ENCODE measurements at regions not wholly inside any gene's neighbourhood (a gene's known extent, or its start where the extent isn't known, plus 50 kb on each side); places are given as distances from the start of the nearest gene placed in this dataset.

- no peak for DNase-seq
These were observed 907.2 kb downstream of the VRK1 start for GRCh38 chr14:97704316-97704885.

GRCh38 chr14:97705107-97705506, 907.9 kb downstream of the VRK1 start:
- DNase-seq, result no peak

- DNase-seq, result no peak
These were observed 908.8 kb downstream of the VRK1 start for GRCh38 chr14:97705976-97706375.

GRCh38 chr14:97706819-97707218, 909.6 kb downstream of the VRK1 start:
- no peak for DNase-seq

- no peak for DNase-seq
These were observed 910.4 kb downstream of the VRK1 start for GRCh38 chr14:97707603-97708002.

- no peak for DNase-seq
These were observed 912.4 kb downstream of the VRK1 start for GRCh38 chr14:97709552-97709951.

GRCh38 chr14:97710726-97711125, 913.5 kb downstream of the VRK1 start:
- no peak for DNase-seq

GRCh38 chr14:97712471-97712870, 915.3 kb downstream of the VRK1 start:
- DNase-seq, result no peak

- no peak for DNase-seq
These were observed 915.8 kb downstream of the VRK1 start for GRCh38 chr14:97713023-97713422.

GRCh38 chr14:97718886-97719442, 921.8 kb downstream of the VRK1 start:
- no peak for DNase-seq

GRCh38 chr14:97719931-97720330, 922.7 kb downstream of the VRK1 start:
- no peak for DNase-seq

- DNase-seq, result no peak
These were observed 926.2 kb downstream of the VRK1 start for GRCh38 chr14:97723351-97723750.

- no peak for DNase-seq
These were observed 926.6 kb downstream of the VRK1 start for GRCh38 chr14:97723819-97724218.

- DNase-seq, result no peak
These were observed 927.1 kb downstream of the VRK1 start for GRCh38 chr14:97724265-97724731.

- no peak for DNase-seq
These were observed 929.5 kb downstream of the VRK1 start for GRCh38 chr14:97726676-97727075.

GRCh38 chr14:97730706-97731105, 933.5 kb downstream of the VRK1 start:
- DNase-seq, result no peak

GRCh38 chr14:97731800-97732199, 934.6 kb downstream of the VRK1 start:
- DNase-seq, result no peak

- no peak for DNase-seq
These were observed 950.1 kb downstream of the VRK1 start for GRCh38 chr14:97747316-97747715.

- no peak for DNase-seq
These were observed 951.4 kb downstream of the VRK1 start for GRCh38 chr14:97748616-97749015.

GRCh38 chr14:97757491-97757890, 960.3 kb downstream of the VRK1 start:
- no peak for DNase-seq

- no peak for DNase-seq
These were observed 962.9 kb downstream of the VRK1 start for GRCh38 chr14:97760050-97760449.

GRCh38 chr14:97762386-97762785, 965.2 kb downstream of the VRK1 start:
- DNase-seq, result no peak

- no peak for DNase-seq
These were observed 974.3 kb downstream of the VRK1 start for GRCh38 chr14:97771340-97772045.

- no peak for DNase-seq
These were observed 976.4 kb downstream of the VRK1 start for GRCh38 chr14:97773598-97773997.

Data from inflammatory macrophage treated with lipopolysaccharide for 1 hour (primary cell).